ENCODE measurements at regions not wholly inside any gene's neighbourhood (a gene's known extent, or its start where the extent isn't known, plus 50 kb on each side); places are given as distances from the start of the nearest gene placed in this dataset.
"Not testable (repeated sequence)": the region's sequence is repeated elsewhere in the genome, so short reads cannot be mapped to it uniquely, and the experiment has no call there.

GRCh38 chr11:71088314-71089215, 163.8 kb downstream of the SHANK2 start:
- TF ChIP-seq EZH2 (IDR thresholded peaks at IDR 0.05; ENCODE audit: borderline replicate concordance, low read length) = not testable (repeated sequence)
- TF ChIP-seq, protein P1, sequence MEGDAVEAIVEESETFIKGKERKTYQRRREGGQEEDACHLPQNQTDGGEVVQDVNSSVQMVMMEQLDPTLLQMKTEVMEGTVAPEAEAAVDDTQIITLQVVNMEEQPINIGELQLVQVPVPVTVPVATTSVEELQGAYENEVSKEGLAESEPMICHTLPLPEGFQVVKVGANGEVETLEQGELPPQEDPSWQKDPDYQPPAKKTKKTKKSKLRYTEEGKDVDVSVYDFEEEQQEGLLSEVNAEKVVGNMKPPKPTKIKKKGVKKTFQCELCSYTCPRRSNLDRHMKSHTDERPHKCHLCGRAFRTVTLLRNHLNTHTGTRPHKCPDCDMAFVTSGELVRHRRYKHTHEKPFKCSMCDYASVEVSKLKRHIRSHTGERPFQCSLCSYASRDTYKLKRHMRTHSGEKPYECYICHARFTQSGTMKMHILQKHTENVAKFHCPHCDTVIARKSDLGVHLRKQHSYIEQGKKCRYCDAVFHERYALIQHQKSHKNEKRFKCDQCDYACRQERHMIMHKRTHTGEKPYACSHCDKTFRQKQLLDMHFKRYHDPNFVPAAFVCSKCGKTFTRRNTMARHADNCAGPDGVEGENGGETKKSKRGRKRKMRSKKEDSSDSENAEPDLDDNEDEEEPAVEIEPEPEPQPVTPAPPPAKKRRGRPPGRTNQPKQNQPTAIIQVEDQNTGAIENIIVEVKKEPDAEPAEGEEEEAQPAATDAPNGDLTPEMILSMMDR (conservative IDR thresholded peaks at IDR 0.05 in 1 of 2, IDR thresholded peaks at IDR 0.05 in 1 of 2; ENCODE audit: extremely low read depth in 1 of 2, insufficient read depth in 1 of 2, low read depth in 1 of 2, low read length in 2 of 2) = not testable (repeated sequence)
